Testis (tissue), 2 donors: ENCODE measurements at regions not wholly inside any gene's neighbourhood (a gene's known extent, or its start where the extent isn't known, plus 50 kb on each side); places are given as distances from the start of the nearest gene placed in this dataset.

Experiments
- DNase-seq: peaks from one replicate; pipeline ENCODE4 v3.0.0-alpha.2; 2019
- H3K27ac ChIP-seq, 2 donors: fragments of 200-600 bp; sonication (generic); one replicate each; pipeline ENCODE4 v1.5.1; 2019
- H3K27me3 ChIP-seq: fragments of 200-600 bp; sonication (generic); one replicate; pipeline ENCODE4 v1.5.1; 2019
- H3K36me3 ChIP-seq: fragments of 200-600 bp; sonication (generic); one replicate; pipeline ENCODE4 v1.5.1; 2017; ENCODE audit warnings: low read depth; ENCODE audit errors: missing control alignments
- H3K4me1 ChIP-seq: fragments of 200-600 bp; sonication (generic); one replicate; pipeline ENCODE4 v1.5.1; 2019
- H3K4me3 ChIP-seq, 2 donors: fragments of 200-600 bp; sonication (generic); one replicate each; pipeline ENCODE4 v1.5.1; 2017 to 2019
- H3K9me3 ChIP-seq: fragments of 200-600 bp; sonication (generic); one replicate; pipeline ENCODE4 v1.5.1; 2017
- CTCF ChIP-seq, 3 experiments: fragments of 450-650 bp in 2 of 3; fragments of 200-600 bp in 1 of 3; sonication (generic) in 1 of 3; IDR thresholded peaks; one replicate each; pipeline ENCODE4 v1.5.1; 2016 to 2019; ENCODE audit warnings: antibody characterized with exemption in 3 of 3, mild to moderate bottlenecking in 2 of 3, moderate library complexity in 1 of 3
- POLR2A ChIP-seq: fragments of 450-650 bp; IDR thresholded peaks from one replicate; pipeline ENCODE4 v1.6.1; 2017; ENCODE audit warnings: antibody characterized with exemption, mild to moderate bottlenecking, moderate library complexity
- WGBS, 2 donors: methylation state at CpG; one replicate each; pipeline ENCODE4 v1.1.5; 2018; 5-methylcytosine and 5-hydroxymethylcytosine counted together
- intact Hi-C: fragments of 100-400 bp; cut with DNase I; formaldehyde crosslinking; loops from one replicate; pipeline ENCODE4 v1.15.1; 2023; ENCODE audit warnings: low total_unique reads

- no peaks in the 10 kb centered on the region for H3K36me3 ChIP-seq
- H3K27me3 ChIP-seq, result no peaks in the 10 kb centered on the region
- H3K9me3 ChIP-seq, result no peaks in the 10 kb centered on the region
- no peaks in the 10 kb centered on the region for H3K4me1 ChIP-seq
- 76 to 81% methylated on average over 3 of the region's 3 CpGs for WGBS, 2 donors
- no peak overlapping the region for H3K4me3 ChIP-seq
- no peak for TF ChIP-seq POLR2A
- no peak for DNase-seq
- no peak overlapping the region for H3K27ac ChIP-seq
- intact Hi-C loops, result no loop called here
Observed at GRCh38 chr22:27011717-27012116, 354.3 kb downstream of the MIAT start.

- Histone ChIP-seq H3K4me1 (no peaks in the 10 kb centered on the region), H3K4me3 (no peak overlapping the region), H3K27ac (no peak overlapping the region), H3K9me3 (no peaks in the 10 kb centered on the region), H3K27me3 (no peaks in the 10 kb centered on the region), H3K36me3 (no peaks in the 10 kb centered on the region)
- no peak for DNase-seq
- intact Hi-C loops, result no loop called here
- TF ChIP-seq CTCF (IDR thresholded peaks at IDR 0.05), result no peak
- TF ChIP-seq POLR2A, result no peak
- 76 to 82% methylated on average over 4 of the region's 4 CpGs for WGBS, 2 donors
Observed at GRCh38 chr22:27019827-27020226, 362.4 kb downstream of the MIAT start.

GRCh38 chr22:27022274-27022895 lies 365.0 kb downstream of the MIAT start:
- Histone ChIP-seq H3K4me3 (no peak overlapping the region), H3K36me3 (no peaks in the 10 kb centered on the region), H3K4me1 (no peaks in the 10 kb centered on the region), H3K27ac (no peak overlapping the region), H3K27me3 (no peaks in the 10 kb centered on the region), H3K9me3 (no peaks in the 10 kb centered on the region)
- 75% methylated on average over 8 of the region's 8 CpGs for WGBS, 2 donors
- TF ChIP-seq POLR2A (no peak), CTCF (IDR thresholded peaks at IDR 0.05) (no peak)
- intact Hi-C loops, result no loop called here
- no peak for DNase-seq

- intact Hi-C loops, result no loop called here
- no peaks in the 10 kb centered on the region for H3K27me3 ChIP-seq
- no peak for DNase-seq
- H3K27ac ChIP-seq, result no peak overlapping the region
- no peak overlapping the region for H3K4me3 ChIP-seq
- H3K4me1 ChIP-seq, result no peaks in the 10 kb centered on the region
- 43 to 45% methylated on average over 17 of the region's 17 CpGs for WGBS, 2 donors
- no peaks in the 10 kb centered on the region for H3K9me3 ChIP-seq
- TF ChIP-seq POLR2A (no peak), CTCF (IDR thresholded peaks at IDR 0.05) (no peak)
- no peaks in the 10 kb centered on the region for H3K36me3 ChIP-seq
Observed at GRCh38 chr22:27022896-27023361, 365.5 kb downstream of the MIAT start.

GRCh38 chr22:27023591-27023990 lies 366.2 kb downstream of the MIAT start:
- no peak for TF ChIP-seq POLR2A
- TF ChIP-seq CTCF (IDR thresholded peaks at IDR 0.05), result no peak
- no peak overlapping the region for H3K27ac ChIP-seq
- no peaks in the 10 kb centered on the region for H3K9me3 ChIP-seq
- no peaks in the 10 kb centered on the region for H3K36me3 ChIP-seq
- H3K27me3 ChIP-seq, result no peaks in the 10 kb centered on the region
- WGBS, 2 donors, result 56 to 65% methylated on average over 1 of the region's 1 CpG
- no peak for DNase-seq
- H3K4me1 ChIP-seq, result no peaks in the 10 kb centered on the region
- no peak overlapping the region for H3K4me3 ChIP-seq
- intact Hi-C loops, result no loop called here
